ENCODE measurements at regions not wholly inside any gene's neighbourhood (a gene's known extent, or its start where the extent isn't known, plus 50 kb on each side); places are given as distances from the start of the nearest gene placed in this dataset.

- TF ChIP-seq CTCF (IDR thresholded peaks at IDR 0.05; ENCODE audit: control extremely low read depth in 1 of 3, insufficient read depth in 1 of 3, low read depth in 1 of 3, low read length in 3 of 3) (no peak), POLR2A (IDR thresholded peaks at IDR 0.05; ENCODE audit: control extremely low read depth in 1 of 2, low read depth in 2 of 2, low read length in 2 of 2) (no peak), YY1 (IDR thresholded peaks at IDR 0.05; ENCODE audit: low read depth, low read length) (no peak), EZH2 (IDR thresholded peaks at IDR 0.05; ENCODE audit: low read depth, low read length, severe bottlenecking) (no peak), TAF7 (optimal IDR thresholded peaks at IDR 0.05; ENCODE audit: borderline replicate concordance, low read depth, low read length) (no peak), SUZ12 (IDR thresholded peaks at IDR 0.05; ENCODE audit: low read length) (no peak), NRF1 (IDR thresholded peaks at IDR 0.05; ENCODE audit: low read depth, low read length) (no peak), ZNF274 (IDR thresholded peaks at IDR 0.05; ENCODE audit: borderline replicate concordance, extremely low read depth, low read length) (no peak), CBX5 (IDR thresholded peaks at IDR 0.05; ENCODE audit: low read depth, low read length) (no peak), SIRT6 (IDR thresholded peaks at IDR 0.05; ENCODE audit: low read length) (no peak), RAD21 (IDR thresholded peaks at IDR 0.05 in 1 of 2, conservative IDR thresholded peaks at IDR 0.05 in 1 of 2; ENCODE audit: low read depth in 2 of 2, low read length in 2 of 2) (no peak), CHD1 (IDR thresholded peaks at IDR 0.05; ENCODE audit: low read depth, low read length) (no peak), MAX (IDR thresholded peaks at IDR 0.05) (no peak), EP300 (IDR thresholded peaks at IDR 0.05; ENCODE audit: borderline replicate concordance in 1 of 2, low read depth in 2 of 2, low read length in 2 of 2) (no peak)
Measured at GRCh38 chr2:16068552-16068940, 128.2 kb downstream of the MYCN start.

Data from H1 (cell line).